Rectal smooth muscle tissue (tissue), 1 donor: ENCODE measurements at regions not wholly inside any gene's neighbourhood (a gene's known extent, or its start where the extent isn't known, plus 50 kb on each side); places are given as distances from the start of the nearest gene placed in this dataset.
"Not testable (repeated sequence)": the region's sequence is repeated elsewhere in the genome, so short reads cannot be mapped to it uniquely, and the experiment has no call there.

Source experiments
- H3K27ac ChIP-seq: one replicate; pipeline ENCODE4 v1.7.0; 2013; ENCODE audit warnings: low read depth, low read length, inconsistent platforms
- H3K27me3 ChIP-seq: one replicate; pipeline ENCODE4 v1.7.0; 2013; ENCODE audit warnings: low read length; ENCODE audit not compliant: control insufficient read depth, insufficient read depth
- H3K36me3 ChIP-seq: one replicate; pipeline ENCODE4 v1.7.0; 2013; ENCODE audit warnings: low read length; ENCODE audit not compliant: control insufficient read depth, insufficient read depth
- H3K4me1 ChIP-seq: one replicate; pipeline ENCODE4 v1.7.0; 2013; ENCODE audit warnings: low read length; ENCODE audit not compliant: control insufficient read depth, insufficient read depth
- H3K4me3 ChIP-seq: one replicate; pipeline ENCODE4 v1.7.0; 2013; ENCODE audit warnings: low read length
- H3K9ac ChIP-seq: one replicate; pipeline ENCODE4 v1.7.0; 2013; ENCODE audit warnings: low read length

DNA sequence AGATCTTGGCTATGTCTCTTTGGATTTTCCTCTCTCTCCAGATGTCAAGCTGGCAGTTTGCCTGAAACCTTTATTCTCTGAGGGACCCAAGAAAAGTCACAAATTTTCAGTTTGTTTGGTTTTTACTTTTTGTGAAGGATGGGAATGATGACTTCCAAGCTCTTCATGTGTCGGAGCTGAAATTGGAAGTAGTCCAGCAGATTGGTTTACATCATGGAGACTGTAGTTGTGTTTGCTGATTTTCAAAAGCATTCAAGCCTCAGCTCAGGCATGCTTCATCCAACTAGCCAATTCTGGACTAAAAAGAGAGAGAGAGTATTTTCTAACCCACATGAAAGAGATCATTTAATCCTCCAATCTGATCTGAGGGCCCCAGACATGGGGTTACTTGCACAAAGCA lies 326.2 kb upstream of the AUTS2 start:
- no peaks in the 10 kb centered on the region for H3K36me3 ChIP-seq
- H3K4me1 ChIP-seq, result peaks cover 2% of the 10 kb centered on the region
- no peak overlapping the region for H3K4me3 ChIP-seq
- no peaks in the 10 kb centered on the region for H3K27me3 ChIP-seq
- no peak overlapping the region for H3K27ac ChIP-seq
- H3K9ac ChIP-seq, result no peak overlapping the region

DNA sequence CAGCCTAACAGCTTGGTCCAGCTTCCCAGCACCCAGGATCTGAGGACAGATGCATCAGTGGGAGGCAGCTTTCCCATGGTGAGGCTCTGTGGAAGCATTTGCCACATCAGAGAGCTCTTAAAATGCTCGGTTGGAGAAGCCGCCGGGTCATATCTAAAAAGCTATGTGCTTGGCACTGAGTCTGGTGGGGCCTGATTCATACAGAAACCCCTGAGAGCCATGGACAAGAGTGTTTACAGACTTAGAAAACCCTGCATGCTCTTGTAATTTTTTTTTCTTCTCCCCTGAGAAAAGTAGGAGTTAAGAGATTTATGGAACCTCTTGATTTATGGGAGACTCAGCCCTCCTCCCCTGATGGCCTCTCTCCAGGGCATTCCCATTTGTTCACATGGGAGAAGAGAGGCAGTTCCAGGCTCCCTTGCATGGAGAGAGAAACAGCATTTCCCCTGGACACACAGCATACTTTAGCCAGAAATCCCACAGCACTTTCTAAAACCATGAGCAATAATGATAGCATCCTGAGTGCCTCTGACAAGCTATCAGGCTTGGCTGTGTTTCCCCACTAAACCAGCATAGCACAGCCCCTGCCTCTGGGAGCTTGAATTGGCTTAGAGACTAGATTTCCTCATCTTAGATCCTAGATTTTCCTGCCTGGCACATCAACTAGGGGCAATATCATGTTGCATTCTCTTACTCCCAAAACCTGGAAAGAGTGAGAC lies 322.1 kb upstream of the AUTS2 start:
- H3K9ac ChIP-seq, result no peak overlapping the region
- no peak overlapping the region for H3K4me3 ChIP-seq
- no peak overlapping the region for H3K27ac ChIP-seq
- peaks cover 2% of the 10 kb centered on the region for H3K4me1 ChIP-seq
- H3K27me3 ChIP-seq, result no peaks in the 10 kb centered on the region
- H3K36me3 ChIP-seq, result no peaks in the 10 kb centered on the region

DNA sequence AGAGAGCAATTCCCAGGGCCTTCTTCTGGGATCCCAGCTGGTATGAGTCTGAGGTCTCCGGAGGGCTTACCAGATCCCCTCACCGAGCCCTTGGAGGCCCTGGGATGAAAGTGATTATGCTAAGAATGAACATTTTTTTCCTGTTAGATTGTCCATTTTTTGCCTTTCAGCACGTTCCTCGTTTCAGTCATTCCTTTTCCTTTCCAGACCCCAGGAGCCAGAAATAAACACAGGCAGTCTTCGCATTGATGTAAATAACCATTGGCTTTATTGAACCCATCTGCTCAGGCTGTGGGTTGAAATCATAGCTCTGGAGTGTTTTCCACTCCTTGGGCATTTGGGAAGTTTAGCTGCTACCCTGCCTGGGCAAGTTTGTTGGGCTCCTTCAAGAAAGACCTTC lies 320.9 kb upstream of the AUTS2 start:
- Histone ChIP-seq H3K36me3 (no peaks in the 10 kb centered on the region), H3K9ac (no peak overlapping the region), H3K27ac (no peak overlapping the region), H3K4me1 (peaks cover 2% of the 10 kb centered on the region), H3K27me3 (no peaks in the 10 kb centered on the region), H3K4me3 (no peak overlapping the region)

DNA sequence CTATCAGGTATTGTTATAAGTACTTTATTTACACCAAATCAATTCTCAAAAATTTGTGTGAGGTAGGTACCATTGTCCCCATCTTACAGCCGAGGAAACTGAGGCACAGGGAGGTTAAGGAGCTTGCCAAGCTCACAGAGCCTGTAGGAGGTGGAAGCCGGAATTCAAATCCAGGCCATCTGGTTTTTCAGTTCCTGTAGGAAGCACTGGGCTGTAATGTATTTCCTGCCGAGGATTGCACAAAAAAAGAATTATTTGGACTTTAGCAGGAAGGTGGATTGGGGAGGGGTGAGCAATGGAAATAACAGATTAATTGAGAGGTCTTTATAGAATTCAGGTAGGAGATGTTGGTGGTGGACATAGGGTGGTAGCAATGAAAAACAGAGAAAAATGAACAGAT lies 315.3 kb upstream of the AUTS2 start:
- no peaks in the 10 kb centered on the region for H3K4me1 ChIP-seq
- no peaks in the 10 kb centered on the region for H3K36me3 ChIP-seq
- no peaks in the 10 kb centered on the region for H3K27me3 ChIP-seq
- H3K4me3 ChIP-seq, result no peak overlapping the region
- no peak overlapping the region for H3K9ac ChIP-seq
- H3K27ac ChIP-seq, result no peak overlapping the region

DNA sequence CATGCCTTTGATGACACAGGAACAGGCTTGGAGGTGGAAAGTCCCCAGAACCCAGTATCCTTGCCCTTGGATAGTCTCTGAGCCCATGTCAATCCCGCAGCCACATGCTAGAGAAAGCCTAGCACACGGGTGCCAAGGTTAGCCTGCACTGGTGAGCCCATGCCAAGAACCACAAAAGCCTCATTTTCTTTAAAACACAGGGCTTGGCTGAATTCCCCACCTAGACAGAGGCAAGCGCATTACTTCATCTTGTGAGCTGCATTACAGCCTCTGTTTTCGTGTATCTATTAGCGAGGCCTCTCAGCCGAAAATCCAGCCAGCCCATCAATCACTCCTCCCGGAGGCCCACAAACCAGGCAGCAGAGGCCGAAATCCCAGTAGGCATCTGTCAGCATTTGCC lies 314.9 kb upstream of the AUTS2 start:
- no peak overlapping the region for H3K27ac ChIP-seq
- no peak overlapping the region for H3K9ac ChIP-seq
- no peaks in the 10 kb centered on the region for H3K4me1 ChIP-seq
- H3K4me3 ChIP-seq, result no peak overlapping the region
- no peaks in the 10 kb centered on the region for H3K27me3 ChIP-seq
- H3K36me3 ChIP-seq, result no peaks in the 10 kb centered on the region

DNA sequence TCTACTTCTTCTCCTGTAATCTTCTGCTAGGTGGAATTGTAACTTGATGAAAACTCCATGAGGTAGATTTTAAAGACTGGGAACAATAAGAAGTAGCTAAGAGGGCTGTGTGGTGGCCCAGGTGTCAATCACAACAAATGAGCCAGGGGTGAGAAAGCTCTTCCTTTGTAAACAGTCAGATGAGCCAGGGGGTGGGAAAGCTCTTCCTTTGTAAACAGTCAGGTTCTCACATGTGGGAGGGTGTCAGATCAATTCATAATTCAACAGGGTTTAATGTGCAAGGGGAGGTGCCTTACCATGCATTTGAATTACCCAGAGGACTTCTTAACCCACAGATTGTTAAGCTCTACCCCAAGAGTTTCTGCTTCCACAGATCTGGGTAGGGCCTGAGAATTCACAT lies 312.4 kb upstream of the AUTS2 start:
- Histone ChIP-seq H3K27me3 (no peaks in the 10 kb centered on the region), H3K27ac (no peak overlapping the region), H3K36me3 (no peaks in the 10 kb centered on the region), H3K9ac (no peak overlapping the region), H3K4me3 (no peak overlapping the region), H3K4me1 (no peaks in the 10 kb centered on the region)

DNA sequence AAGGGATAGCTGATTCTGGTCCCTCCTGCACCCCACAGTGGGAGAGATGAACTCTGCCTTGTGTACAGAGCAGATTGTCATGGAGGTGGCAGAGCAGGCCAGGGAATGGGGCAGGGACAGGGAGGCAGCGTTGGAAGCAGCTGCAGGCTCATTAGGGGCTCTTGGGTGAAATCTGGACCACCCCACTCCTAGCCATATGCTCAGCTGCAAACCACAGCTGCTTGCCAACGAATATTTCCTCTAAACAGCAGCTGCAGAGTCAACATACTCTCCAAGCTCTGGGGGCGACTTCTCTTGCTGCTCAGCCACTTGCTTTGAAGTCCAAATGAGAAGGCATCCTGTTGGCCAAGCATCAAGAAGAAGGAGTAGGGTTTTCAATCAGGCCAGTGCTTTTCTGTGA lies 302.3 kb upstream of the AUTS2 start:
- Histone ChIP-seq H3K27me3 (no peaks in the 10 kb centered on the region), H3K27ac (no peak overlapping the region), H3K36me3 (no peaks in the 10 kb centered on the region), H3K9ac (no peak overlapping the region), H3K4me3 (no peak overlapping the region), H3K4me1 (no peaks in the 10 kb centered on the region)

DNA sequence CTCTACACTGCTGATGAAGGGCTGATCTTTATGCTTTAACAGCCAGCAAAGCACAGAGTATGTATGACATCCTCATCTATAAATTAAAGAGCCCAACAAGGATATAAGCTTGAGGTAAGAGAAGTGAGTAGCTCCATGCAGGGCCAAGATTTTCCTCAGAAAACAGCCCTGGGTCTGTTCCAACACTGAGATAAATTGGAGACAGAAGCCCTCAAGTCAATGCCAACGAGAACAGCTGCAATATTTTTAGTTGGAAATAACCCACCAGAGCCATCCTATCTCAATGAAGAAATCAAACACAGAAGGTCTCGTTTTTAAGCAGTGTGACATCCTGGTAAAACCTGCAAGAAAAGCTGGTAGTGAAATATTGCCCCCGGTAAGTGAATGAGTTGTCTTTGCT lies 297.0 kb upstream of the AUTS2 start:
- H3K4me1 ChIP-seq, result no peaks in the 10 kb centered on the region
- H3K27ac ChIP-seq, result no peak overlapping the region
- H3K4me3 ChIP-seq, result no peak overlapping the region
- no peaks in the 10 kb centered on the region for H3K36me3 ChIP-seq
- no peaks in the 10 kb centered on the region for H3K27me3 ChIP-seq
- H3K9ac ChIP-seq, result no peak overlapping the region

DNA sequence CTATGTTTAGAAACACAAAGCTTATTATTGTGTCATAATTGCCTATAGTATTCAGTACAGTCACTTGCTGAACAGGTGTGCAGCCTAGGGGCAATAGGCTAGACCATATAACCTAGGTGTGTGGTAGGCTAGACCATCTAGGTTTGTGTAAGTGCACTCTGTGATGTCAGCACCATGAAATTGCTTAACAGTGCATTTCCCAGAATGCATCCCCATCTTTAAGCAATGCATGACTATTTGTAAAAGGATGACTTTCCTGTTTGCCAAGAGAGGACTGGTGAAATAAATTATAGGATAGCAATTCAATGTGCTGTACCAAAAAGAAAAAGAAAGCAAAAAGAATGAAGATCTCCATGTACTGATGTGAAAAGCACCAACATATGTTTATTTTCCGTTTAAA lies 288.7 kb upstream of the AUTS2 start:
- no peaks in the 10 kb centered on the region for H3K4me1 ChIP-seq
- no peak overlapping the region for H3K27ac ChIP-seq
- H3K9ac ChIP-seq, result no peak overlapping the region
- no peaks in the 10 kb centered on the region for H3K36me3 ChIP-seq
- H3K27me3 ChIP-seq, result no peaks in the 10 kb centered on the region
- no peak overlapping the region for H3K4me3 ChIP-seq

DNA sequence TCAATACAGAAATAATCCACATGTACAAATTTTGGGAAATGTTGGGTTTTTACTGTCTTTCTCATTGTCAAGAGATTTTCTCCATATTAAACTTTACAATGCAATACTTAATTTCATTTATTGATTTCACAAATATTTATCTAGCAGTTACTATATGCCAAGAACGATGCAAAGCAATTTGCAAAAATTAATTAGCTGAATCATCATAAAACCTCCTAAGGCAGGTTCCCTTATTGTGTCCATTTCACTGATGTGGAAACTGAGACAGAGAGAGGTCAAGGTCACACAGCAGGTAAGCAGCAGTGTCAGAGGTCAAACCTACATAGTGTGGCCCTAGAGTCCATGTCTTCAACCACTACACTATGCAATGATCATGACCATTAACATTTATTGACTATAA lies 286.8 kb upstream of the AUTS2 start:
- Histone ChIP-seq H3K9ac (no peak overlapping the region), H3K36me3 (no peaks in the 10 kb centered on the region), H3K4me3 (no peak overlapping the region), H3K27ac (no peak overlapping the region), H3K4me1 (no peaks in the 10 kb centered on the region), H3K27me3 (no peaks in the 10 kb centered on the region)

DNA sequence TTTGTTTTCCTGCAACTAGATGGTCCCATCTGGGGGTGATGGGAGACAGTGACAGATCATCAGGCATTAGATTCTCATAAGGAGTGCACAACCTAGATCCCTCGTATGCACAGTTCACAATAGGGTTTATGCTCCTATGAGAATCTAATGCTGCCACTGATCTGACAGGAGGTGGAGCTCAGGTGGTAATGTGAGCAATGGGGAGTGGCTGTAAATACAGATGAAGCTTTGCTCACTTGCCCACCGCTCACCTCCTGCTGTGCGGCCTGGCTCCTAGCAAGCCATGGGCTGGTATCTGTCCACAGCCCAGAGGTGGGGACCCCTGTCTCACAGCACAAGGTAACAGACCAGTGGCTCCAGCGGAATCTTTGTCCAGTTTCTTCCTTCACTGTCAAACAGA lies 284.4 kb upstream of the AUTS2 start:
- H3K27me3 ChIP-seq, H3K9ac ChIP-seq, H3K27ac ChIP-seq, H3K36me3 ChIP-seq, H3K4me1 ChIP-seq, H3K4me3 ChIP-seq: not testable (repeated sequence)

DNA sequence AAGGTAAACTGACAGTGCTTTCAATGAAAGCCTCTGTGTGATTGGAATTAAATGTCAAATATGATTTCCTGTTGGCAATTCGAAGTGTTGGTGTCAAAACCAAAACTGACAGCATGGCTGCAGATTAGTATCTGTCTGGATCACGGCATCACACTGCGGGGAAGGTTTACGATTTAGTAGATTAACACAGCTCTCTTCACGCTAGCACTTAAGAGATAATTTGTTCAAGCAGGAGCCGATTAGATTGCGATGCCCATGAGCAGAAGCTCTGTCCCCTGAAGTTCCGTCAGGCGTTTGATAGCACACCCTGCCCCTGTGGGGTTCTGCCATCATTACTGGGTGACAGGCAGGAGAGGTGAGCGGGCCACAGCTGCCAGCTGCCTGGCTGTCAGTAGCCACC lies 279.5 kb upstream of the AUTS2 start:
- no peaks in the 10 kb centered on the region for H3K27me3 ChIP-seq
- no peak overlapping the region for H3K4me3 ChIP-seq
- H3K36me3 ChIP-seq, result no peaks in the 10 kb centered on the region
- no peaks in the 10 kb centered on the region for H3K4me1 ChIP-seq
- H3K9ac ChIP-seq, result no peak overlapping the region
- no peak overlapping the region for H3K27ac ChIP-seq

DNA sequence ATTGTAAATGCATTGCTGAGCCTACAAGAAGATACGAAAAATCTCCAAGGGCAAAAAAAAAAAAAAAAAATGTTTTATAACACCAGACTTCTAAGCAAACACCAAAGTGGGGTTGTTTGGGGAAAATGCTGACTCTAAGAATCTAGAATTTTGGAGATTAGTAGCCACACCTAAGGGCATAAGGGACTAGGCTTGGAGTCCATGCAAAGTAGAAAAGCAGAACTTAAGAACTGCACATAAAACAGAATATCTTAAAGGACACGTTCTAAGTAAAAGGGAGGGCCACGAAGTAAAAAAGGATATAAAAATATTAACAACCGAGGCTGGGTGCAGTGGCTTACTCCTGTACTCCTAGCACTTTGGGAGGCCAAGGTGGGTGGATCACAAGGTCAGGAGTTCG lies 269.8 kb upstream of the AUTS2 start:
- H3K4me1 ChIP-seq, result no peaks in the 10 kb centered on the region
- H3K9ac ChIP-seq, result no peak overlapping the region

More for the DNA sequence above, 269.8 kb upstream of the AUTS2 start:
- H3K27ac ChIP-seq, result no peak overlapping the region
- no peak overlapping the region for H3K4me3 ChIP-seq
- H3K27me3 ChIP-seq, result no peaks in the 10 kb centered on the region
- H3K36me3 ChIP-seq, result no peaks in the 10 kb centered on the region
